Lung (tissue), 11 donors: ENCODE measurements at regions not wholly inside any gene's neighbourhood (a gene's known extent, or its start where the extent isn't known, plus 50 kb on each side); places are given as distances from the start of the nearest gene placed in this dataset.

Experiments used
- ATAC-seq: fragments of 200-7000 bp; cut with Tn5 transposase; one replicate; pipeline ENCODE4 v1.9.1; 2020; ENCODE audit warnings: moderate number of reproducible peaks; ENCODE audit not compliant: insufficient read depth, low FRiP score
- DNase-seq, 3 donors: peaks; one replicate each; pipeline ENCODE4 v3.0.0-alpha.2; 2013 to 2017
- H3K27ac ChIP-seq, 2 donors: one replicate each; pipeline ENCODE4 v1.5.1; 2013; ENCODE audit warnings: mild to moderate bottlenecking in 2 of 2, moderate library complexity in 2 of 2, control low read depth in 1 of 2, inconsistent platforms in 1 of 2, low read depth in 1 of 2, low read length in 1 of 2
- H3K27me3 ChIP-seq, 3 donors: one replicate each; pipeline ENCODE4 v1.5.1; 2013; ENCODE audit warnings: low read length in 2 of 3; ENCODE audit not compliant: control insufficient read depth in 3 of 3, insufficient read depth in 3 of 3
- H3K36me3 ChIP-seq, 4 donors: one replicate each; pipeline ENCODE4 v1.5.1; 2013; ENCODE audit warnings: low read length in 4 of 4, mild to moderate bottlenecking in 1 of 4, moderate library complexity in 1 of 4; ENCODE audit not compliant: control insufficient read depth in 4 of 4, insufficient read depth in 4 of 4
- H3K4me1 ChIP-seq, 5 donors: one replicate each; pipeline ENCODE4 v1.5.1; 2013; ENCODE audit warnings: low read length in 5 of 5, mild to moderate bottlenecking in 2 of 5, moderate library complexity in 1 of 5; ENCODE audit not compliant: control insufficient read depth in 5 of 5, insufficient read depth in 5 of 5
- H3K4me3 ChIP-seq: one replicate; pipeline ENCODE4 v1.5.1; 2013; ENCODE audit warnings: mild to moderate bottlenecking, control low read depth, moderate library complexity
- H3K9ac ChIP-seq, 2 donors: one replicate each; pipeline ENCODE4 v1.5.1; 2013; ENCODE audit warnings: low read length in 2 of 2, control low read depth in 1 of 2; ENCODE audit not compliant: insufficient read depth in 1 of 2
- H3K9me3 ChIP-seq, 4 donors: one replicate each; pipeline ENCODE4 v1.5.1; 2013; ENCODE audit warnings: low read length in 3 of 4, mild to moderate bottlenecking in 1 of 4, moderate library complexity in 1 of 4; ENCODE audit not compliant: control insufficient read depth in 4 of 4, insufficient read depth in 3 of 4
- CTCF ChIP-seq: IDR thresholded peaks from 2 replicates; pipeline ENCODE4 v1.5.1; 2012; ENCODE audit warnings: mild to moderate bottlenecking; ENCODE audit errors: control extremely low read depth, extremely low read depth
- WGBS, 2 donors: extraction: QIAGEN DNeasy Blood & Tissue Kit; methylation state at CpG; one replicate each; pipeline ENCODE4 v1.1.7; 2013; 5-methylcytosine and 5-hydroxymethylcytosine counted together
- donor health status: control.
- donor health status: control.
- donor health status: Bipolar disorder and iron deficiency.
- donor health status: healthy.
- donor health status: DM: yes; HTN: yes; CAD: no.

DNA sequence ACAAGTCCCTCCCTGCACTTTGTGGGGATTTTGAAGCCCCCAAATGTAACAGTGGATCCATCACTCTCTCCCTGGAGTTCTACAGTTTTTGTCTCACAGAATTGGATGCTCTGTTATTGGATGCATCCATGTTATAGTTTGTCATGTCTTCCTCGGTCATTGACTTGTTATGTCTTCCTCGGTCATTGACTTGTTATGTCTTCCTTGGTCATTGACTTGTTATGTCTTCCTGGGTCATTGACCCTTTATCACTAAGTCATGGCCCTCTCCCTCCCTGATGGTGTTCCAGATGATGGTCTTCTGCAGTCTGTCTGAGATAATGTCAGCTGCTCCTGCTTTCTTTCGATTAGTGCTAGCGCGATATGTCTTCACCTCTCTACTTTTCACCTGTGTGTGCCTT, 981.5 kb downstream of the BRD1 start:
- Histone ChIP-seq H3K4me3 (no peak overlapping the region), H3K36me3 (no peaks in the 10 kb centered on the region), H3K27ac (no peak overlapping the region), H3K27me3 (peaks cover 0 to 3% (median 0%) of the 10 kb centered on the region in 3 donors), H3K9me3 (peaks cover 0 to 3% (median 0%) of the 10 kb centered on the region in 4 donors), H3K9ac (no peak overlapping the region), H3K4me1 (no peaks in the 10 kb centered on the region)
- DNase-seq (no peak), ATAC-seq (no peak)
- WGBS, 2 donors: 86 to 88% methylated on average over 5 of the region's 5 CpGs
- no peak for TF ChIP-seq CTCF

GRCh38 chr22:48845356-48845936, 982.2 kb downstream of the BRD1 start:
- no peak for TF ChIP-seq CTCF
- Histone ChIP-seq H3K27ac (no peak overlapping the region), H3K9me3 (peaks cover 0 to 3% (median 0%) of the 10 kb centered on the region in 4 donors), H3K9ac (no peak overlapping the region), H3K4me3 (no peak overlapping the region), H3K27me3 (peaks cover 0 to 3% (median 0%) of the 10 kb centered on the region in 3 donors), H3K4me1 (no peaks in the 10 kb centered on the region), H3K36me3 (no peaks in the 10 kb centered on the region)
- DNase-seq (no peak), ATAC-seq (no peak)
- 82 to 92% methylated on average over 29 of the region's 29 CpGs for WGBS, 2 donors

DNA sequence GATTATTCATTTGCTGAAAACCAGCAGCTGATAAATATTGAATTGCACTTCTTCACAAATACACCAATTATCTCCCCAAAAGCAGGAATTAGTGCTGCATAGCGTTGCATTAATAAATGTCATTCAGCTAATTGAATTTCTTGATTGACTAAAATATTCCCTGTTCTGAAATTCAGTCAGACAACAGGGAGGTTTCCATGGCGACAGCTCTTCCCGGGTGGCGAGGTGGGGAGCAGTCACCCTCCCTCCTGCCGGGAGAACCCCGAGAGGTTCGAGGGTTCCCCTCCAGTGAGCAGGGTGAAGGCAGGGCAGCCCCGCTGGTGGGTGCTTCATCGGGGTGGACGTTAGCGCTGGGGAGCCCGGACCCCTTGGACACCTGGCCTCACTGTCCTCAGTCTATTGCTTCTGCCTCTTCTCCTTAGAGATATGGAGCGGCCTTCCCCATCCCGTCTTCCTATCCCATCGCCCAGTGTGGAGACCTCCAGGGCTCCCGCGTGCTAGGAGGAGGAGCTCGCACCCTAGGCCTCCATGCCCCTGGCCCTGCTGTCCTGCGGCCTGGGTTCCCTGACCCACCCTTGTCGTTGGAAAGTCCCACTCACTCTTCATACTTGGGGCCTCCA, 983.5 kb downstream of the BRD1 start:
- H3K4me1 ChIP-seq: no peaks in the 10 kb centered on the region
- H3K4me3 ChIP-seq: no peak overlapping the region
- WGBS, 2 donors: 86 to 87% methylated on average over 20 of the region's 20 CpGs
- DNase-seq (no peak), ATAC-seq (no peak)
- H3K27me3 ChIP-seq: no peaks in the 10 kb centered on the region
- TF ChIP-seq CTCF: no peak
- no peak overlapping the region for H3K27ac ChIP-seq
- no peaks in the 10 kb centered on the region for H3K9me3 ChIP-seq
- H3K9ac ChIP-seq: no peak overlapping the region
- H3K36me3 ChIP-seq: no peaks in the 10 kb centered on the region
